Islet precursor cell (in vitro differentiated cells): ENCODE measurements at regions not wholly inside any gene's neighbourhood (a gene's known extent, or its start where the extent isn't known, plus 50 kb on each side); places are given as distances from the start of the nearest gene placed in this dataset.
"Not testable (repeated sequence)": the region's sequence is repeated elsewhere in the genome, so short reads cannot be mapped to it uniquely, and the experiment has no call there.

Experiments
- DNase-seq: peaks from one replicate; pipeline ENCODE4 v3.0.0-alpha.2; 2018

DNA sequence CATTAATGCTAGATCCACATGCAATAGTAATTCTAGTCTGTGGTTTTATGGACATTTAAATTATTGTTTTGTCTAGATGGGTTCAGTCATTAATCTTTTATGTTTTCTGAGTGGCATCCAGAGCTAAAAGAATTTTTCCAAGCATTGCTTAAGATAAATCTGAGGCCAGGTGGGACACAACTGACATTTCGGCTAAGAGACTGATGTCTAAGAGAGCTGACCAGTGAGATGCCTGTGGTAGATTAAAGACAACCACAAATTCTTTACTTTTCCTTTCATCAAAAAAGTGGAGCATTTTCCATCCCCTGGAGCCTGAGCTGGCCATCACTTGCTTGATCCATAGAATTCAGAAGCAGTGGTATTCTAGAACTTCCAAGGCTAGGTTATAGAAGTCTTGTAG is 182.2 kb downstream of the NRP2 start:
- no peak for DNase-seq

DNA sequence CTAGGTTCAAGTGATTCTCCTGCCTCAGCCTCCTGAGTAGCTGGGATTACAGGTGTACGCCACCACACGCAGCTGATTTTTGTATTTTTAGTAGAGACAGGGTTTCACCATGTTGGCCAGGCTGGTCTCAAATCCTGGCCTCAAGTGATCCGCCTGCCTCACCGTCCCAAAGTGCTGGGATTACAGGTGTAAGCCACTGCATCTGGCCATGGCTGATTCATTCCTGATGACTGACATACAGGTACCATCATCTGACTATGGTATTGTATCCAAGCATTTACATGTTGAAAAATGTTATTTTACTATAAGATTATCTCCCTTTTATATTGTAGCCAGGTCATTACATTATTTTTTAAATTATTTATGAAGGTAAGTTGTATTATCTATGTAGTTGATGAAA is 180.5 kb downstream of the NRP2 start:
- not testable (repeated sequence) for DNase-seq

DNA sequence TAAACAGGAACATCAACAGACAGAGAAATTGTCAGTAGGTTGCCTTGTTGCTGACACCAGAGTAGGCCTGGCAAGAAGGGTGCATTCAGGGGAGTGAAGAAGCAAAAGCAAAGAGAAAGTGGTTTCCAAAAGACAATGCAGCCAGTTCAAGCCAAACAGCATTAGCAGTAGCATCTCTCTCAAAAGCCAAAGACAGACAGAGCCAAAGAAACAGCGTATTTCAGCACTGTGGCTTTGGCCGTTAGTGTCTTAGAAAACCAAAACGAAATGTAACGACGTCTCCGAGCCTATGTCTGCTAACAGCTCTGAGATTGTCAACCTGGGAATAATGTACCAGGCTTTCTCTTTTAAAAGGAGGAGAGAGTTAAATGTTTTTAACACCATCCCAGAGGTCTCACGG is 178.6 kb downstream of the NRP2 start:
- no peak for DNase-seq

DNA sequence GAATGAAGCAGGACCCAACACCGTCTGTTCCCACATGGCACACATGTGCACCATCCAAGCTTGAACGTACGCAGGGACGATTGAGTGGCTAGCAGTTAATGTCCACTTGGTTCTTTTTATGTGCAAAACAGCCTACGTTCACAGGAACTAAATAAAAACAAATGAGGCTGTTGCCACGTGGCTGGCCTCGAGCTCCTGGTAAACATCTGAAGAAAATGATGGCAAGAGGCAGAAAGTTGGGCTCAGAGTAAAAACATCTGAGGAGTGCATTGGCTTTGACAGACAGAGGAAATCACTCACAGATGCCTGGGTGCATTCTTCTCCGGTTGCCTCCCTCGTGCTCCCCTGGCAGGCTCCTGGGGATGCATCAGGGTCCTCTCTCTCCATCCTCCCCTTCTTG is 177.9 kb downstream of the NRP2 start:
- DNase-seq, result no peak

DNA sequence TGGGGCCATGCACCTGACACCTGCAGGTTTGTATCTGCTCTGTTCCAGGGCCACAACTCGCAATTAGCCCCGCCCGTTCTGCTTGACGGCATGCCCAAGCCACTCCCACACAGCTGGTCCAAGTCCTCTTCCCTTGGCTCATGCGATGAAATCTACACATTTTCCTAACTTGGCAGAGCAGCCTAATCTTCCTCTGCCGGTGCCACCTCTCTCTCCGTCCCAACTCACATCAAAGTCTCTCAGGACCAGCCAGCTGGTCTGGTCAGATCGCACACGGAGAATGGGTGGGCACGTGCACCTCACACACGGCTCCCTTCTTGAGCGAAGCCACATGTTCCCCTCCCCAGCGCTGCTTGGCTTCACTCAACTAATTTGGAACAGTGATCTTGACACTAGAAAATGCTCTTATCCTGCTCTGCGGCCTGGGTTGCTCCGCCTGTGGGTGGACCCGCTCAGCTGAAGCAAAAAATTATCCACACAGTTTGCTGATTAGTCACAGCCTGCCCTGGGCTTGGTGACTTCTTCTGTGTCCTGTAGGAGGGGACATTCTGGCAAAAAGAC is 176.7 kb downstream of the NRP2 start:
- peak; percentile 68 for DNase-seq

DNA sequence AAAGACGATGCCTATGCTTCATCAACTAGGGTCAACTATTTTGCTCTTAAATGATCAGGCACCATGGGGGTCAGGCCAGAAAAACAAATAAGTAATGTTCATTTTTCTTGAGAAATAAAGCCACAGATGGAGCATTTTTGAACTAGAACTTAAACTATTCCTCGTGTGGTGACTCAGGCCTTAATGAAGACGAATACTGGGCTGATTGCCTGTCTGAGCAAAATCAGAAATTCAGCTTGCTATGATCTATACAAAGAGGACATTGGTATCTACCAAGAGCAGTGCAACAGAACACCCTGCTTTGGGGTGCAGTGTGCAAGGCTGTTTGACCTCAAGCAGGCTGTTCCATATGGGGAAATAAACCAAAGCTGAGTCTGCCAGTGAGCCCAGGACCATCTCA is 176.0 kb downstream of the NRP2 start:
- DNase-seq, result no peak

DNA sequence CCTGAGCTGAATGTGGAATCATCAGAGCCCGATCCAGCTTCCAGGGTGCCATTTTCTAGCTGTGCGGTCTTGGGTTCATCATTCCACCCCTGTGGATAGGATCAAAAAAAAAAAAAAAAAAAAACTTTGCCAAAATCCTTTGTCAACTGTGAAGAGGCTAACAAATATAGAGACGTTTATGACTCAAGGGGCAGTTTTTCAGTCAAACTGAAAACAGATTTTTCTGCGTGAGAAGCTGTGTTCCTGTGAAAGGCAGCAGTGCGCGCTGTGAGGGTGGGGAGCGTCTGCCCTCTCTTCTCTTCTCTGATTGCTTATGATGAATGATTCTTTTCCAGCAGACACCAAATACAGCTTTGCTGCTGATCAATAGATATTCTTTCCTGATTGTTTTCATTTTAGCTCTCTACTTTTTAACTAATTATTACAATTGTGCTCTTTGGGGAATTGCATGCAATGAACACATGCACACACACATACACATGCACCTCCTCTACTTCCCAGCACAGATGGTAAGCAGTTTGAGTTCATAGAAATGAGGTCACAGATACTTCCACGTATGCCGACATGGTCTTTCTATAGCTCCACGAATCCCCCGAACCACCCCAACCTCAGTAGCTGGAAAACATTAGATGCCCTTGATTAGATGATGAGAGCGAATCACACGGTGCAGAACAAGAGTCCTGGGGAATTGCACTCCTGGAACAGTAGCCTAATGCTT is 175.4 kb downstream of the NRP2 start:
- no peak for DNase-seq

DNA sequence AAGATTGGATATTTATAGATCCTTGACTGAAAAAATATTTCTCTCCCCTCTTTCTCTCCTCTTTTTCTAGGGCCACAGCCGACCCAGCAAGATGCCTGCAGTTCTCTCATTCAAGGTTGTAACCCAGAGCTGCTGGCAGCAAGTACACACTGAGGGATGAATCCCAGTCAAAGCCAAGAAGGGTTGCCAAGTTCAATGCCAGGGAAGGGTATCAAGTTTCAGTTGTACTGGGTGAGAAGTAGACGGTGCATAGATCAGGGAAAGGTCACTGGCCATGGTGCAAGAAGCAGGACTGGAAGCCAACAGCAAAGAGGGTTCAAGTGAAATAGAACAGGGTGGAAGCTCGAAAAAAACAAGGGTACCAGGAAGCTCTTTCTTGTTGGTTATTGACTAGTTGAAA is 170.2 kb downstream of the NRP2 start:
- DNase-seq, result no peak

DNA sequence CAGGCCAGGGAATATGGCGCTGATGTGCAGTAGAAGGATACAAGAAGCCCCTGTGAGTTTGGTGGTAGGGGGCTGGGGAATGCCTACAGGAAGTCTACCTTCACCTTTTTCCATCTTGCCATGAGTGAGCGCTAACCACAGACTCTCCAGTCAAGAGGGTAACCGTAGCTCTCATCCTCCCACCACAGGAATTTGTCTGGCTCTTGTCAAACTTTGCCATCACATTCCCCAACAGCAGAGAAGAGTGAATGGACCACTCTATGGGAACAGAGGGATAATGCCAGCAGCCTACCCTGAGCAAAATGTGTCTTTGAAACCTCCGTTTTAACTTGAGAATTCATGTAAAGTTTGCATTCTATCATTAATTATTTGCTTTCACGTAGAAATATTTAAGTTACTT is 168.3 kb downstream of the NRP2 start:
- peak; percentile 91 for DNase-seq

DNA sequence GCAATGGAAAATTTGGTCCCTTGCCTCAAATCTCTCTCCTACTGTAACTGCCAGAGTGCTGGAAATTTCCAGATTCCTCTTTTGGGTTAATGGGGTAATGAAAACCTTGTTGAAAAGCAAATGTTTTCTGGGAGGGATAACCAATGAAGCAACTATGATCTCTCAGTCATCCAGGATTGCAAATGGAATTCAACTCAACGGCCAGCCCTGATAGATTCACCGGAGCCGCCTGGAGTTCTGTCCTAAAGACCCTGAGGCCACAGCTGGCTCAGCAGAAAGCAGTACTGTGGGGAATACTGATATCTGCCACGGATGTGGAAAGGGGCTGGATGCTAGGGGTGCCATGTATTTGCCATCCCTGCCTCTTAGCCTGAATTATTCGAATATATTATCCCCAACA is 167.8 kb downstream of the NRP2 start:
- peak; percentile 66 for DNase-seq

DNA sequence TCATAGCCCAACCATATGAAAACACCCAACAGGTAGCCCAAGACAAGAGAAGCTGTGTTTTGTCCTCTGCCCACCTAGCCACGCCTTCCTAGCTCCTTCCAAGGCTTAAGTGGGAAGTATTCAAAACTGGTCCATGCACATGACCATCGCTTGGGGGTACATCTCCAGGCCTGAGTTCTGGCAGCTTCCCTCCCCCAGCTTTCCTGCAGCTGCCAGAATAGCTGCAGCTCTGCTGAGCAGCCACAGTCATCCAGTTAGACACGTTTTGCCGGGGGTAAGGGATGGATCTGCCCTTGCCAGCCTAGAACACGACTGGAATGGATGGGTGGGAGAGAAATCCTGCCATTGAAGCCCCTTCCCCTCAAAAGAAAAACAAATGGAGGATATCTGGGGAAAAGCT is 166.8 kb downstream of the NRP2 start:
- DNase-seq, result no peak

DNA sequence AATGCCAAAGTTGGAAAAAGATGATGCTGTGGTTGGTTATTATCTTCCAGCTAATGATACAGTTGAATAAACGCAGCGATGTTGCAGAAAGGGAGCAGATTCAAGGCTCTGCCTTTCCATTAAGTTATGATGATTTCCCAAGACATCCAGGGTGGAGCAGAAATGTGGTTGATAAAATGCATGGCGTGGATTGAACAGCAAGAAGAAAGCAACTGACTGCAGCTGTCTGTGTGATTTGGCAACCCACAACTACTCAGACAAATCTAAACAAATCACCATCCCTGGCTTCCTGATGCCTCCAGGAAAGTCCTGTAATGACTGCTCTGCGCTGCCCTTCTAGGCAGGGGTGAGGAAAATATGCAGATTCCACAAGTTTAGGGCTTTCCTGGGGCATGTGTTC is 166.3 kb downstream of the NRP2 start:
- no peak for DNase-seq
